ENCODE measurements at regions not wholly inside any gene's neighbourhood (a gene's known extent, or its start where the extent isn't known, plus 50 kb on each side); places are given as distances from the start of the nearest gene placed in this dataset.

- TF ChIP-seq SP1 (IDR thresholded peaks at IDR 0.05): no peak
- TF ChIP-seq ZNF384 (IDR thresholded peaks at IDR 0.05): no peak
- TF ChIP-seq L3MBTL2 (conservative IDR thresholded peaks at IDR 0.05): no peak
- no peak for TF ChIP-seq FOXA1 (IDR thresholded peaks at IDR 0.05)
- TF ChIP-seq SUZ12 (IDR thresholded peaks at IDR 0.05): no peak
- no peak for TF ChIP-seq ELF4 (IDR thresholded peaks at IDR 0.05)
- no peak for TF ChIP-seq FOXK2 (IDR thresholded peaks at IDR 0.05)
These were observed 1148.2 kb downstream of the FAM181B start for GRCh38 chr11:81585390-81585933.
